ENCODE measurements at regions not wholly inside any gene's neighbourhood (a gene's known extent, or its start where the extent isn't known, plus 50 kb on each side); places are given as distances from the start of the nearest gene placed in this dataset.
"Not testable (repeated sequence)": the region's sequence is repeated elsewhere in the genome, so short reads cannot be mapped to it uniquely, and the experiment has no call there.

DNA sequence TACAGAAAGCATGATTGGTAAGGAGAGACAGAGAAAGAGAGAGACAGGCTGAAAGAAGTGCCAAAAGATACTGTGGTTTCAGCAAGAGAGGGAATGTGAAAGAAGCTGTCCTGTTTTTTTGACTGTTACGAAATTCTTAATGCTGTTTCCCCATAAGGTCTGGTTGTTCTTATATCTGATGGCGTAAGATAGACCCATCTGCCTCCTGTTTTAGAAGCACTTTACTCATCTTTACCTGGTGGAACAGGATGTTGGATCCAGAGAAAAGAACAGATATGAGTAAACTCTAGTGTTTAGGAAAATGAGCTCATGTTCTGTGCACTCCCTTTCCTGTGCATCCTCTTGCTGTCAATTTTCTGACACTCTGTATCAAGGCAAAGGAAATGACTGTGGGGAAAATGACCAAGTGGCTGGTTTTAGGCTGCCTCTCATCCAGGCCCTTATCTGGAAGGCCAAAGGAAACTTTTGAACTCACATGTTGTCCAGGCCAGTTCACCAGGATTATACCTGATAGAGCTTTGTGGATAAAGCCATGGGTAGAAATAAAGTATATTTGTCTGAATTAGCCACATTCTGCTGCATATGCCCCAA is 311.7 kb upstream of the HTR2C start:
- Histone ChIP-seq H3K4me3 (ENCODE audit: severe bottlenecking) (no peak overlapping the region), H3K4me1 (ENCODE audit: insufficient read depth, poor library complexity, severe bottlenecking) (no peaks in the 10 kb centered on the region), H3K36me3 (ENCODE audit: low read depth) (no peaks in the 10 kb centered on the region), H3K9me3 (ENCODE audit: severe bottlenecking) (no peaks in the 10 kb centered on the region), H3K27ac (ENCODE audit: poor library complexity, severe bottlenecking) (no peak overlapping the region), H3K27me3 (ENCODE audit: insufficient read depth, poor library complexity, severe bottlenecking) (no peaks in the 10 kb centered on the region)
- no peak for DNase-seq (ENCODE audit: low spot score)
- no peak for ATAC-seq (ENCODE audit: low read depth)
- TF ChIP-seq, protein P1, sequence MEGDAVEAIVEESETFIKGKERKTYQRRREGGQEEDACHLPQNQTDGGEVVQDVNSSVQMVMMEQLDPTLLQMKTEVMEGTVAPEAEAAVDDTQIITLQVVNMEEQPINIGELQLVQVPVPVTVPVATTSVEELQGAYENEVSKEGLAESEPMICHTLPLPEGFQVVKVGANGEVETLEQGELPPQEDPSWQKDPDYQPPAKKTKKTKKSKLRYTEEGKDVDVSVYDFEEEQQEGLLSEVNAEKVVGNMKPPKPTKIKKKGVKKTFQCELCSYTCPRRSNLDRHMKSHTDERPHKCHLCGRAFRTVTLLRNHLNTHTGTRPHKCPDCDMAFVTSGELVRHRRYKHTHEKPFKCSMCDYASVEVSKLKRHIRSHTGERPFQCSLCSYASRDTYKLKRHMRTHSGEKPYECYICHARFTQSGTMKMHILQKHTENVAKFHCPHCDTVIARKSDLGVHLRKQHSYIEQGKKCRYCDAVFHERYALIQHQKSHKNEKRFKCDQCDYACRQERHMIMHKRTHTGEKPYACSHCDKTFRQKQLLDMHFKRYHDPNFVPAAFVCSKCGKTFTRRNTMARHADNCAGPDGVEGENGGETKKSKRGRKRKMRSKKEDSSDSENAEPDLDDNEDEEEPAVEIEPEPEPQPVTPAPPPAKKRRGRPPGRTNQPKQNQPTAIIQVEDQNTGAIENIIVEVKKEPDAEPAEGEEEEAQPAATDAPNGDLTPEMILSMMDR (IDR thresholded peaks at IDR 0.05; ENCODE audit: poor library complexity, severe bottlenecking) = no peak

DNA sequence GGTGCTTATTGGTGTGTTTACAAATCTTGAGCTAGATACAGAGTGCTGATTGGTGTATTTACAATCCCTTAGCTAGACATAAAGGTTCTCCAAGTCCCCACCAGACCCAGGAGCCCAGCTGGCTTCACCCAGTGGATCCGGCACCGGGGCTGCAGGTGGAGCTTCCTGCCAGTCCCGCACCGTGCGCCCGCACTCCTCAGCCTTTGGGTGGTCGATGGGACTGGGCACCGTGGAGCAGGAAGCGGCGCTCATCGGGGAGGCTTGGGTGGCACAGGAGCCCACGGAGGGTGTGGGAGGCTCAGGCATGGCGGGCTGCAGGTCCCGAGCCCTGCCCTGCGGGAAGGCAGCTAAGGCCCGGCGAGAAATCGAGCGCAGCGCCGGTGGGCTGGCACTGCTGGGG is 313.5 kb upstream of the HTR2C start:
- not testable (repeated sequence) for H3K36me3 ChIP-seq (ENCODE audit: low read depth); H3K27me3 ChIP-seq (ENCODE audit: insufficient read depth, poor library complexity, severe bottlenecking); DNase-seq (ENCODE audit: low spot score); H3K4me3 ChIP-seq (ENCODE audit: severe bottlenecking); H3K4me1 ChIP-seq (ENCODE audit: insufficient read depth, poor library complexity, severe bottlenecking); ATAC-seq (ENCODE audit: low read depth); H3K27ac ChIP-seq (ENCODE audit: poor library complexity, severe bottlenecking); H3K9me3 ChIP-seq (ENCODE audit: severe bottlenecking)

DNA sequence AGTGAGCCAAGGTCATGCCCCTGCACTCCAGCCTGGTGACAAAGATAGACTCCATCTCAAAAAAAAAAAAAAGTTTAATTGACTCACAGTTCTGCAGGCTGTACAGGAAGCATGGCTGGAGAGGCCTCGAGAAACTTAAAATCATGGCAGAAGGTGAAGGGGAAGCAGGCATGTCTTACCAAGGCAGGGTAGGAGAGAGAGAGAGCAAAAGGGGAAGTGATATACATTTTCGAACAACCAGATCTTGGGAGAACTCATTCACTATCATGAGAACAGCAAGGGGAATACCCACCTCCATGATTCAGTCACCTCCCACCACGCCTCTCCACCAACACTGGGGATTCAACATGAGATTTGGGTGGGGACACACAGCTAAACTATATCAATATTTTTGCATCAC is 315.2 kb upstream of the HTR2C start:
- no peak for DNase-seq (ENCODE audit: low spot score)
- no peaks in the 10 kb centered on the region for H3K27me3 ChIP-seq (ENCODE audit: insufficient read depth, poor library complexity, severe bottlenecking)
- no peak for ATAC-seq (ENCODE audit: low read depth)

DNA sequence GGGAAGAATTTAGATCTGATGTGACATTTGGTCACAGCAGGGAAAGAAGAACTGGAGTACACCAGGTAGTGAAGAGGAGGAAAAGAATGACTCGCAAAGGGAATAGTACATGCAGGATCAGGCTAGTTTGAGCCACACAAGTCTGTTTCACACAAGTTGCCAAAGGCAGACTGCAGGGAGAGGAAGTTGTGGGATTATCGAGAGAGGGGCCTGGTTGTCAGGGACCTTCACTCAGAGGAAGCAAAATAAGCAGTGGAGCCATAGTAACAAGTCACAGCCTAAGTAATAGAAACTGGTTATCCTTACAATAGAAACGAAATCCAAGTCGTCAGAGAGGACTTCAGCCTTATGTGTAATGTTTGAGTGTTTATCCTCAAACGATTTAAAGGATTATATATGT is 316.7 kb upstream of the HTR2C start:
- H3K9me3 ChIP-seq (ENCODE audit: severe bottlenecking) = no peaks in the 10 kb centered on the region
- DNase-seq (ENCODE audit: low spot score) = no peak
- TF ChIP-seq, protein P1 (IDR thresholded peaks at IDR 0.05; ENCODE audit: poor library complexity, severe bottlenecking) = no peak

More for the DNA sequence above, 315.2 kb upstream of the HTR2C start:
- H3K4me1 ChIP-seq (ENCODE audit: insufficient read depth, poor library complexity, severe bottlenecking) = no peaks in the 10 kb centered on the region
- TF ChIP-seq, protein P1 (IDR thresholded peaks at IDR 0.05; ENCODE audit: poor library complexity, severe bottlenecking) = no peak
- H3K36me3 ChIP-seq (ENCODE audit: low read depth) = no peaks in the 10 kb centered on the region
- no peaks in the 10 kb centered on the region for H3K9me3 ChIP-seq (ENCODE audit: severe bottlenecking)
- no peak overlapping the region for H3K4me3 ChIP-seq (ENCODE audit: severe bottlenecking)
- no peak overlapping the region for H3K27ac ChIP-seq (ENCODE audit: poor library complexity, severe bottlenecking)

DNA sequence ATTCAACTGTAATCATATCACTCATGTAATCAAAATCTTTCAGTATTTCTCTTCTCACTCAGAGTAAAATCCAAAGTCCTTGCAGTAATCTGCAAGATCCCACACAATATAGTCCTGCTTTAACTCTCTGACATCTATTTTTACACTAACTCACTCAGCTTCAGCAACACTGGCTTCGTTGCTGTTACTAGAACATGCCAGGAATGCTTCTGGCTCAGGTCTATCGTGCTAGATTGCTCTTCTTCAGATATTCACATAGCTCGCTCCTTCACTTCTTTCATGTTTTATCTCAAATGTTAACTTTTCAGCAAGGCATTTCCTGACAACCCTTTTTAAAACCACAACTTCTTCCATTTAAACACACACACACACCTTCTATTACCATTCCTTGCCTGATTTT is 331.7 kb upstream of the HTR2C start:
- no peaks in the 10 kb centered on the region for H3K4me1 ChIP-seq (ENCODE audit: insufficient read depth, poor library complexity, severe bottlenecking)
- no peaks in the 10 kb centered on the region for H3K9me3 ChIP-seq (ENCODE audit: severe bottlenecking)
- H3K27ac ChIP-seq (ENCODE audit: poor library complexity, severe bottlenecking) = no peak overlapping the region
- no peaks in the 10 kb centered on the region for H3K27me3 ChIP-seq (ENCODE audit: insufficient read depth, poor library complexity, severe bottlenecking)
- no peaks in the 10 kb centered on the region for H3K36me3 ChIP-seq (ENCODE audit: low read depth)
- TF ChIP-seq, protein P1 (IDR thresholded peaks at IDR 0.05; ENCODE audit: poor library complexity, severe bottlenecking) = no peak
- no peak for DNase-seq (ENCODE audit: low spot score)
- no peak for ATAC-seq (ENCODE audit: low read depth)
- no peak overlapping the region for H3K4me3 ChIP-seq (ENCODE audit: severe bottlenecking)

More for the DNA sequence above, 316.7 kb upstream of the HTR2C start:
- Histone ChIP-seq H3K27ac (ENCODE audit: poor library complexity, severe bottlenecking) (no peak overlapping the region), H3K4me3 (ENCODE audit: severe bottlenecking) (no peak overlapping the region), H3K4me1 (ENCODE audit: insufficient read depth, poor library complexity, severe bottlenecking) (no peaks in the 10 kb centered on the region), H3K36me3 (ENCODE audit: low read depth) (no peaks in the 10 kb centered on the region), H3K27me3 (ENCODE audit: insufficient read depth, poor library complexity, severe bottlenecking) (no peaks in the 10 kb centered on the region)
- ATAC-seq (ENCODE audit: low read depth) = no peak

Measured in RWPE2 (cell line).